ENCODE measurements at regions not wholly inside any gene's neighbourhood (a gene's known extent, or its start where the extent isn't known, plus 50 kb on each side); places are given as distances from the start of the nearest gene placed in this dataset.
A peak's percentile ranks its signal among the peaks of the same experiment; 100 is the strongest.

DNA sequence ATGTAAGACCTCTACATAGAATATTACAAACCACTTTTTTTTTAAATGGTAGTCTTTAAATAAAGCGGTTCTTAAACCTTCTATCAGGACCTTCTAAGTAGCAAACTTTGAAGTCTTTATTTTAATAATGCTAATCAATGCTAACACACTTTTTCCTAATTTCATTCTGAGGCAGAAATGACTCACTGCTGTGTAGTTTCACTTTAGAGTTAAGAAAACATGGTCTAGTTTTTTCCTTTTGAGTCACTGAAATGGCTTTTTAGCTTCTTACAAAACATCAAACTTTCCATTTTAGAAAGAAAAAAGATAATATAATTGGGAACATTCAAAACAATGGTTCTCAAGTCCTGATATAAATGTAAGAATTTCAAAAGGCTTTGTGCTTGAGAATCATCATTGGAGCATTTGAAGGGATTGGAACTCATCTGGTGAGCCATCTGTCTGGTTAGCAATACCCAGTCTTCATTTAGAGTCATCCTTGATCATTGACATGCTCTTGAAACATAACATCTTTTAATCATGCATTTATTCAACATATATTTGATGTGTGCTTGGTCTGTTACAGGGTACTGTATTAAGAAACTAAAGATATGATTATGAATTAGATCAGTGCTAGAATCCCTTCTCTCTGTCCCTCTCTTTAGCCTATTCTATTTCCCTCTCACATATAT lies 258.3 kb upstream of the MON1B start:
- Histone ChIP-seq H2BK12ac (ENCODE audit: low read length in 2 of 2) (no peak overlapping the region), H3K9ac (ENCODE audit: low read length) (peak overlapping the region; percentile 64), H3K4me3 (ENCODE audit: insufficient read depth in 1 of 2, low read depth in 1 of 2, low read length in 2 of 2) (peak overlapping the region in 1 of 2 experiments; percentile 41), H2BK120ac (ENCODE audit: low read depth, low read length) (no peak overlapping the region), H3K18ac (ENCODE audit: low read depth in 1 of 2, low read length in 2 of 2) (no peak overlapping the region), H3K4ac (ENCODE audit: low read depth in 1 of 2, low read length in 2 of 2) (no peak overlapping the region), H3K14ac (ENCODE audit: low read length in 2 of 2) (no peak overlapping the region), H2AK5ac (ENCODE audit: low read length, severe bottlenecking) (no peak overlapping the region), H2BK15ac (ENCODE audit: low read depth, poor library complexity, severe bottlenecking) (no peak overlapping the region), H3K27me3 (ENCODE audit: control insufficient read depth in 1 of 2, insufficient read depth in 1 of 2, low read length in 2 of 2) (no peaks in the 10 kb centered on the region), H4K8ac (ENCODE audit: low read length) (no peak overlapping the region), H3K4me2 (ENCODE audit: low read length, poor library complexity, severe bottlenecking) (no peak overlapping the region), H4K91ac (ENCODE audit: low read length) (no peak overlapping the region), H2BK5ac (ENCODE audit: low read depth, low read length, poor library complexity, severe bottlenecking) (no peak overlapping the region), H3K9me3 (ENCODE audit: control insufficient read depth, low read length) (peaks cover 4% of the 10 kb centered on the region), H3K27ac (ENCODE audit: low read length, poor library complexity, severe bottlenecking) (no peak overlapping the region), H3K36me3 (ENCODE audit: control insufficient read depth in 1 of 2, insufficient read depth in 2 of 2, low read depth in 1 of 2, low read length in 2 of 2) (no peaks in the 10 kb centered on the region), H3K4me1 (ENCODE audit: control insufficient read depth, insufficient read depth, low read depth, low read length) (no peaks in the 10 kb centered on the region), H3K79me1 (replicated peaks; ENCODE audit: low read length, poor library complexity, severe bottlenecking) (no peaks in the 10 kb centered on the region), H3K23ac (ENCODE audit: low read length in 2 of 2) (no peak overlapping the region), H2AFZ (ENCODE audit: low read depth, low read length) (no peak overlapping the region)
- DNase-seq, result peak; percentile 50
- WGBS, result no CpG with 5 or more reads among the region's 1 CpG

DNA sequence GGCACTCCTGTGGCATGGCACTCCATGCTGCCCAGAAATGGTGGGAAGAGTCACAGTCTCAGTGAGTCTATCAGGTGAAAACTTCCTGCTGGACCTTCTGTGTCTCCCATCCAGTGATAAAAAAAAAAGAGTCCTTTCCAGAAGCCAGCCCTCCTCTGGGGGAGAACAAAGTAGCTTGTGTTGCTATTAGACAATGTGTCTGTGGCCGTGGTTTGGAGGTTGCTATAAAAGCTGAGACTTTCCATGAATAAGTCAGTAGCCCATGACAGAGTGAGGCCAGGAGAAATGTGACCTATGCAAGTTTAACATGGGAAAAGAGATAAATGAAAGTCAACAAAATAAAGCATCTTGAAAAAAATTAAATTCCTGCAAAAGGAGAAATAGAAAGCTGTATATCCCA lies 250.7 kb upstream of the MON1B start:
- H2AFZ ChIP-seq (ENCODE audit: low read depth, low read length), result no peak overlapping the region
- no peak overlapping the region for H4K8ac ChIP-seq (ENCODE audit: low read length)
- H2AK5ac ChIP-seq (ENCODE audit: low read length, severe bottlenecking), result peak overlapping the region; percentile 81
- H3K79me1 ChIP-seq (replicated peaks; ENCODE audit: low read length, poor library complexity, severe bottlenecking), result no peaks in the 10 kb centered on the region
- no peak overlapping the region for H3K4ac ChIP-seq (ENCODE audit: low read depth in 1 of 2, low read length in 2 of 2)
- H3K23ac ChIP-seq (ENCODE audit: low read length in 2 of 2), result no peak overlapping the region
- H3K27me3 ChIP-seq (ENCODE audit: control insufficient read depth in 1 of 2, insufficient read depth in 1 of 2, low read length in 2 of 2), result no peaks in the 10 kb centered on the region
- no peak overlapping the region for H3K27ac ChIP-seq (ENCODE audit: low read length, poor library complexity, severe bottlenecking)
- H3K4me3 ChIP-seq (ENCODE audit: insufficient read depth in 1 of 2, low read depth in 1 of 2, low read length in 2 of 2), result no peak overlapping the region
- no peak overlapping the region for H3K4me2 ChIP-seq (ENCODE audit: low read length, poor library complexity, severe bottlenecking)
- H3K9ac ChIP-seq (ENCODE audit: low read length), result no peak overlapping the region
- H2BK12ac ChIP-seq (ENCODE audit: low read length in 2 of 2), result peak overlapping the region in 1 of 2 experiments; percentile 60
- H3K36me3 ChIP-seq (ENCODE audit: control insufficient read depth in 1 of 2, insufficient read depth in 2 of 2, low read depth in 1 of 2, low read length in 2 of 2), result no peaks in the 10 kb centered on the region
- H3K4me1 ChIP-seq (ENCODE audit: control insufficient read depth, insufficient read depth, low read depth, low read length), result peaks cover 4% of the 10 kb centered on the region
- H4K91ac ChIP-seq (ENCODE audit: low read length), result no peak overlapping the region
- no peak overlapping the region for H3K14ac ChIP-seq (ENCODE audit: low read length in 2 of 2)
- H2BK15ac ChIP-seq (ENCODE audit: low read depth, poor library complexity, severe bottlenecking), result no peak overlapping the region
- 58% methylated on average over 1 of the region's 1 CpG for WGBS
- no peak for DNase-seq
- no peak overlapping the region for H2BK120ac ChIP-seq (ENCODE audit: low read depth, low read length)
- H2BK5ac ChIP-seq (ENCODE audit: low read depth, low read length, poor library complexity, severe bottlenecking), result no peak overlapping the region
- H3K18ac ChIP-seq (ENCODE audit: low read depth in 1 of 2, low read length in 2 of 2), result peak overlapping the region in 1 of 2 experiments; percentile 66
- H3K9me3 ChIP-seq (ENCODE audit: control insufficient read depth, low read length), result peaks cover 4% of the 10 kb centered on the region

- Histone ChIP-seq H2AFZ (ENCODE audit: low read depth, low read length) (no peak overlapping the region), H3K4me3 (ENCODE audit: insufficient read depth in 1 of 2, low read depth in 1 of 2, low read length in 2 of 2) (no peak overlapping the region), H4K91ac (ENCODE audit: low read length) (no peak overlapping the region), H3K79me1 (replicated peaks; ENCODE audit: low read length, poor library complexity, severe bottlenecking) (no peaks in the 10 kb centered on the region), H3K23ac (ENCODE audit: low read length in 2 of 2) (no peak overlapping the region), H3K14ac (ENCODE audit: low read length in 2 of 2) (no peak overlapping the region), H3K9me3 (ENCODE audit: control insufficient read depth, low read length) (peaks cover under 1% of the 10 kb centered on the region), H2BK15ac (ENCODE audit: low read depth, poor library complexity, severe bottlenecking) (no peak overlapping the region), H3K18ac (ENCODE audit: low read depth in 1 of 2, low read length in 2 of 2) (no peak overlapping the region), H3K36me3 (ENCODE audit: control insufficient read depth in 1 of 2, insufficient read depth in 2 of 2, low read depth in 1 of 2, low read length in 2 of 2) (no peaks in the 10 kb centered on the region), H2BK120ac (ENCODE audit: low read depth, low read length) (no peak overlapping the region), H2AK5ac (ENCODE audit: low read length, severe bottlenecking) (no peak overlapping the region), H3K4me2 (ENCODE audit: low read length, poor library complexity, severe bottlenecking) (no peak overlapping the region), H3K4ac (ENCODE audit: low read depth in 1 of 2, low read length in 2 of 2) (no peak overlapping the region), H3K27me3 (ENCODE audit: control insufficient read depth in 1 of 2, insufficient read depth in 1 of 2, low read length in 2 of 2) (no peaks in the 10 kb centered on the region), H3K9ac (ENCODE audit: low read length) (no peak overlapping the region), H3K27ac (ENCODE audit: low read length, poor library complexity, severe bottlenecking) (no peak overlapping the region), H3K4me1 (ENCODE audit: control insufficient read depth, insufficient read depth, low read depth, low read length) (peaks cover 4% of the 10 kb centered on the region), H4K8ac (ENCODE audit: low read length) (no peak overlapping the region), H2BK12ac (ENCODE audit: low read length in 2 of 2) (no peak overlapping the region), H2BK5ac (ENCODE audit: low read depth, low read length, poor library complexity, severe bottlenecking) (no peak overlapping the region)
- no peak for DNase-seq
- WGBS, result 100% methylated on average over 1 of the region's 1 CpG
Observed at GRCh38 chr16:76941113-76941512, 249.9 kb upstream of the MON1B start.

DNA sequence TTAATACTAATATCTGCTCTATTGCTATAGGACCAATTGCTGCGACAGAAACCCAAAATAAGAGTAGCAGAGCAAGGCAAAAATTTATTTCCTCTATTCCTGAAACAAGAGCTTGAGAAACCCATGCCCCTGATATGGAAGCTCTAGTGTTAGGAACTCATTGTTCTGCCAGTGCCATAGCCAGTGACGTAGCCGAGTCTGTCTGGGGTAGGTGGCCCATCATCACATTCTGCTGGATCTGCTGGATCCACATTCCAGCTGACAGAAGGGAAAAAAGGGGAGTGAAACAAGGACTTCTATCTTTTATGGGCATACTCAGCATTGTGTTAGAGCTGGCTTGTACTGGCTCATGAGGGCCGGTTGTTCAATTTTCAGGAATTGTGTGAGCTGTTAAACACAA lies 248.9 kb upstream of the MON1B start:
- H3K18ac ChIP-seq (ENCODE audit: low read depth in 1 of 2, low read length in 2 of 2), result no peak overlapping the region
- H3K4ac ChIP-seq (ENCODE audit: low read depth in 1 of 2, low read length in 2 of 2), result no peak overlapping the region
- no peak for DNase-seq
- H2AFZ ChIP-seq (ENCODE audit: low read depth, low read length), result no peak overlapping the region
- no peak overlapping the region for H2AK5ac ChIP-seq (ENCODE audit: low read length, severe bottlenecking)
- no peak overlapping the region for H3K23ac ChIP-seq (ENCODE audit: low read length in 2 of 2)
- no peak overlapping the region for H3K14ac ChIP-seq (ENCODE audit: low read length in 2 of 2)
- H3K4me2 ChIP-seq (ENCODE audit: low read length, poor library complexity, severe bottlenecking), result no peak overlapping the region
- no peak overlapping the region for H3K4me3 ChIP-seq (ENCODE audit: insufficient read depth in 1 of 2, low read depth in 1 of 2, low read length in 2 of 2)
- H2BK5ac ChIP-seq (ENCODE audit: low read depth, low read length, poor library complexity, severe bottlenecking), result no peak overlapping the region
- H3K4me1 ChIP-seq (ENCODE audit: control insufficient read depth, insufficient read depth, low read depth, low read length), result peaks cover 5% of the 10 kb centered on the region
- no peak overlapping the region for H2BK15ac ChIP-seq (ENCODE audit: low read depth, poor library complexity, severe bottlenecking)
- H3K9ac ChIP-seq (ENCODE audit: low read length), result no peak overlapping the region
- WGBS, result 97% methylated on average over 3 of the region's 4 CpGs
- no peak overlapping the region for H4K8ac ChIP-seq (ENCODE audit: low read length)
- no peaks in the 10 kb centered on the region for H3K27me3 ChIP-seq (ENCODE audit: control insufficient read depth in 1 of 2, insufficient read depth in 1 of 2, low read length in 2 of 2)
- H3K27ac ChIP-seq (ENCODE audit: low read length, poor library complexity, severe bottlenecking), result no peak overlapping the region
- no peaks in the 10 kb centered on the region for H3K36me3 ChIP-seq (ENCODE audit: control insufficient read depth in 1 of 2, insufficient read depth in 2 of 2, low read depth in 1 of 2, low read length in 2 of 2)
- H2BK12ac ChIP-seq (ENCODE audit: low read length in 2 of 2), result no peak overlapping the region
- H3K79me1 ChIP-seq (replicated peaks; ENCODE audit: low read length, poor library complexity, severe bottlenecking), result no peaks in the 10 kb centered on the region
- no peak overlapping the region for H4K91ac ChIP-seq (ENCODE audit: low read length)
- no peaks in the 10 kb centered on the region for H3K9me3 ChIP-seq (ENCODE audit: control insufficient read depth, low read length)
- no peak overlapping the region for H2BK120ac ChIP-seq (ENCODE audit: low read depth, low read length)

Data from mesenchymal stem cell (in vitro differentiated cells and primary cell).